A549 (cell line): ENCODE measurements at regions not wholly inside any gene's neighbourhood (a gene's known extent, or its start where the extent isn't known, plus 50 kb on each side); places are given as distances from the start of the nearest gene placed in this dataset.

Experiments
- CTCF ChIP-seq: fragments of >200 bp; sonication (Bioruptor Twin); formaldehyde crosslinking; IDR thresholded peaks from 3 replicates; pipeline ENCODE4 v1.5.1; 2016
- JUN ChIP-seq, 2 experiments: fragments of >200 bp; sonication (Bioruptor Twin); formaldehyde crosslinking; IDR thresholded peaks; 2 replicates in 1 of 2; 3 replicates in 1 of 2; pipeline ENCODE4 v1.6.1; 2016 to 2017
- MAX ChIP-seq: IDR thresholded peaks from 2 replicates; pipeline ENCODE4 v1.6.1; 2012
- POLR2A ChIP-seq: IDR thresholded peaks from 2 replicates; pipeline ENCODE4 v1.6.1; 2012; ENCODE audit warnings: mild to moderate bottlenecking, low read length
- RFX5 ChIP-seq: fragments of 450-650 bp; IDR thresholded peaks from 2 replicates; pipeline ENCODE4 v1.7.1; 2014; ENCODE audit warnings: antibody characterized with exemption, mild to moderate bottlenecking, moderate library complexity
- USF2 ChIP-seq: fragments of 450-650 bp; IDR thresholded peaks from 2 replicates; pipeline ENCODE4 v1.6.1; 2014; ENCODE audit warnings: antibody characterized with exemption

GRCh38 chr2:65722028-65722778 is 289.8 kb upstream of the SPRED2 start:
- TF ChIP-seq POLR2A (no peak), USF2 (no peak), MAX (no peak), CTCF (no peak), JUN (IDR thresholded peaks at IDR 0.05) (no peak), RFX5 (no peak)
